ENCODE measurements at regions not wholly inside any gene's neighbourhood (a gene's known extent, or its start where the extent isn't known, plus 50 kb on each side); places are given as distances from the start of the nearest gene placed in this dataset.

GRCh38 chr5:175317872-175318271 is 126.1 kb downstream of the DRD1 start:
- no peak overlapping the region for H3K9ac ChIP-seq (ENCODE audit: low read length)
- DNase-seq (no peak), ATAC-seq (no peak)
- H2AFZ ChIP-seq (ENCODE audit: low read length): no peak overlapping the region
- no peaks in the 10 kb centered on the region for H3K9me3 ChIP-seq (ENCODE audit: low read length)
- H3K4me2 ChIP-seq (ENCODE audit: low read length): no peak overlapping the region
- no peaks in the 10 kb centered on the region for H3K27me3 ChIP-seq (ENCODE audit: low read length)
- no peaks in the 10 kb centered on the region for H3K4me1 ChIP-seq (ENCODE audit: insufficient read depth, low read length)
- no TSS peak for BruUV-seq (replicated peaks)
- no peak for TF ChIP-seq CTCF (conservative IDR thresholded peaks at IDR 0.05; ENCODE audit: low read depth, low read length)
- TF ChIP-seq EZH2 (IDR thresholded peaks at IDR 0.05; ENCODE audit: low read length, unreplicated experiment): no peak
- TF ChIP-seq EZH2phosphoT487 (IDR thresholded peaks at IDR 0.05; ENCODE audit: borderline replicate concordance, low read length): no peak
- ChIA-PET POLR2A (ENCODE audit: unreplicated experiment) (no interaction called here), CTCF (no interaction called here)
- H3F3A ChIP-seq (ENCODE audit: low read length, unreplicated experiment): no peaks in the 10 kb centered on the region
- no peak overlapping the region for H3K27ac ChIP-seq (ENCODE audit: low read length)
- no peaks in the 10 kb centered on the region for H3K9me2 ChIP-seq (replicated peaks; ENCODE audit: low read length)
- no peaks in the 10 kb centered on the region for H4K20me1 ChIP-seq (ENCODE audit: low read length)
- no peaks in the 10 kb centered on the region for H3K79me2 ChIP-seq (ENCODE audit: low read length)
- H3K36me3 ChIP-seq (ENCODE audit: low read depth, low read length): no peaks in the 10 kb centered on the region
- no peak overlapping the region for H3K4me3 ChIP-seq (ENCODE audit: low read length)
- intact Hi-C loops (cut with micrococcal nuclease): no loop called here

GRCh38 chr5:175309218-175309810 is 134.7 kb downstream of the DRD1 start:
- TF ChIP-seq EZH2phosphoT487 (IDR thresholded peaks at IDR 0.05; ENCODE audit: borderline replicate concordance, low read length) (no peak), EZH2 (IDR thresholded peaks at IDR 0.05; ENCODE audit: low read length, unreplicated experiment) (no peak), CTCF (conservative IDR thresholded peaks at IDR 0.05; ENCODE audit: low read depth, low read length) (no peak)
- no peaks in the 10 kb centered on the region for H3F3A ChIP-seq (ENCODE audit: low read length, unreplicated experiment)
- 0 out of 2 replicates have a peak, but pooled peaks cover 4% of the 10 kb centered on the region for H3K27me3 ChIP-seq (ENCODE audit: low read length)
- ChIA-PET CTCF (no interaction called here), POLR2A (ENCODE audit: unreplicated experiment) (no interaction called here)
- no peak overlapping the region for H3K9ac ChIP-seq (ENCODE audit: low read length)
- no peaks in the 10 kb centered on the region for H3K36me3 ChIP-seq (ENCODE audit: low read depth, low read length)
- H3K27ac ChIP-seq (ENCODE audit: low read length): no peak overlapping the region
- no peaks in the 10 kb centered on the region for H3K4me1 ChIP-seq (ENCODE audit: insufficient read depth, low read length)
- ATAC-seq: no peak
- intact Hi-C loops (cut with micrococcal nuclease): no loop called here
- H3K4me3 ChIP-seq (ENCODE audit: low read length): no peak overlapping the region
- no peak for DNase-seq
- no peaks in the 10 kb centered on the region for H4K20me1 ChIP-seq (ENCODE audit: low read length)
- no peaks in the 10 kb centered on the region for H3K9me2 ChIP-seq (replicated peaks; ENCODE audit: low read length)
- H3K4me2 ChIP-seq (ENCODE audit: low read length): no peak overlapping the region
- H2AFZ ChIP-seq (ENCODE audit: low read length): no peak overlapping the region
- no peaks in the 10 kb centered on the region for H3K79me2 ChIP-seq (ENCODE audit: low read length)
- BruUV-seq (replicated peaks): no TSS peak
- H3K9me3 ChIP-seq (ENCODE audit: low read length): no peaks in the 10 kb centered on the region

GRCh38 chr5:175308701-175309100 is 135.3 kb downstream of the DRD1 start:
- H3F3A ChIP-seq (ENCODE audit: low read length, unreplicated experiment): no peaks in the 10 kb centered on the region
- H4K20me1 ChIP-seq (ENCODE audit: low read length): no peaks in the 10 kb centered on the region
- TF ChIP-seq EZH2 (IDR thresholded peaks at IDR 0.05; ENCODE audit: low read length, unreplicated experiment): no peak
- no peak for TF ChIP-seq CTCF (conservative IDR thresholded peaks at IDR 0.05; ENCODE audit: low read depth, low read length)
- TF ChIP-seq EZH2phosphoT487 (IDR thresholded peaks at IDR 0.05; ENCODE audit: borderline replicate concordance, low read length): no peak
- no peak overlapping the region for H3K4me3 ChIP-seq (ENCODE audit: low read length)
- H3K36me3 ChIP-seq (ENCODE audit: low read depth, low read length): no peaks in the 10 kb centered on the region
- no peaks in the 10 kb centered on the region for H3K4me1 ChIP-seq (ENCODE audit: insufficient read depth, low read length)
- H3K27me3 ChIP-seq (ENCODE audit: low read length): 0 out of 2 replicates have a peak, but pooled peaks cover 4% of the 10 kb centered on the region
- ChIA-PET CTCF (no interaction called here), POLR2A (ENCODE audit: unreplicated experiment) (no interaction called here)
- no peak for DNase-seq
- H3K9ac ChIP-seq (ENCODE audit: low read length): no peak overlapping the region
- intact Hi-C loops (cut with micrococcal nuclease): no loop called here
- H2AFZ ChIP-seq (ENCODE audit: low read length): no peak overlapping the region
- no peaks in the 10 kb centered on the region for H3K9me3 ChIP-seq (ENCODE audit: low read length)
- no peak overlapping the region for H3K4me2 ChIP-seq (ENCODE audit: low read length)
- no peaks in the 10 kb centered on the region for H3K9me2 ChIP-seq (replicated peaks; ENCODE audit: low read length)
- no TSS peak for BruUV-seq (replicated peaks)
- H3K27ac ChIP-seq (ENCODE audit: low read length): no peak overlapping the region
- H3K79me2 ChIP-seq (ENCODE audit: low read length): no peaks in the 10 kb centered on the region
- no peak for ATAC-seq
